Adrenal gland (tissue), 9 donors: ENCODE measurements at regions not wholly inside any gene's neighbourhood (a gene's known extent, or its start where the extent isn't known, plus 50 kb on each side); places are given as distances from the start of the nearest gene placed in this dataset.

Source experiments
- DNase-seq, 7 donors: peaks; one replicate each; pipeline ENCODE4 v3.0.0-alpha.2; 2019 to 2020
- H3K27ac ChIP-seq, 5 donors: fragments of 200-600 bp; sonication (generic) in 4 of 5; 1 replicate in 3 of 5; 2 replicates in 2 of 5; pipeline versions ENCODE4 v1.5.1 to v1.8.0; 2016 to 2020; ENCODE audit warnings: mild to moderate bottlenecking in 1 of 5
- H3K27me3 ChIP-seq: fragments of 200-600 bp; 2 replicates; pipeline ENCODE4 v1.8.0; 2021
- H3K36me3 ChIP-seq, 2 donors: fragments of 200-600 bp; replicated peaks in 1 of 2; 1 replicate in 1 of 2; 2 replicates in 1 of 2; pipeline versions ENCODE4 v1.5.1 to v1.8.0; 2018 to 2022
- H3K4me1 ChIP-seq, 2 donors: fragments of 200-600 bp; replicated peaks in 1 of 2; 1 replicate in 1 of 2; 2 replicates in 1 of 2; pipeline versions ENCODE4 v1.5.1 to v1.8.0; 2018 to 2021
- H3K4me3 ChIP-seq, 4 donors: fragments of 200-600 bp; sonication (generic) in 3 of 4; one replicate each; pipeline ENCODE4 v1.5.1; 2016 to 2018
- H3K9me3 ChIP-seq, 3 donors: fragments of 200-600 bp; sonication (generic) in 1 of 3; replicated peaks in 1 of 3; 1 replicate in 2 of 3; 2 replicates in 1 of 3; pipeline versions ENCODE4 v1.5.1 to v1.8.0; 2016 to 2021
- CTCF ChIP-seq, 6 experiments: fragments of 450-650 bp in 4 of 6; fragments of 200-600 bp in 2 of 6; sonication (generic) in 1 of 6; IDR thresholded peaks; 1 replicate in 5 of 6; 2 replicates in 1 of 6; pipeline versions ENCODE4 v1.5.1 to v1.8.0; 2016 to 2021; ENCODE audit warnings: antibody characterized with exemption in 6 of 6, mild to moderate bottlenecking in 2 of 6, moderate library complexity in 1 of 6
- POLR2A ChIP-seq, 2 donors: fragments of 450-650 bp; IDR thresholded peaks; one replicate each; pipeline ENCODE4 v1.6.1; 2017; ENCODE audit warnings: antibody characterized with exemption in 2 of 2, mild to moderate bottlenecking in 2 of 2, moderate library complexity in 1 of 2
- WGBS, 4 donors: extraction: QIAGEN DNeasy Blood & Tissue Kit in 2 of 4; methylation state at CpG; one replicate each; pipeline versions ENCODE4 v1.1.5 to v1.1.7; 2013 to 2017; 5-methylcytosine and 5-hydroxymethylcytosine counted together
- intact Hi-C, 2 donors: fragments of 100-400 bp; cut with DNase I; formaldehyde crosslinking; loops; one replicate each; pipeline versions ENCODE4 v1.14.1 to v1.15.0; 2022 to 2023
- donor health status: healthy with polysubstance abuse.
- donor health status: Bipolar disorder and iron deficiency.
- donor health status: DM: yes; HTN: yes; CAD: no.
- donor health status: DM: no; HTN: no; CAD: no.
- donor health status: DM: no; HTN: no; CAD: no.

- no peaks in the 10 kb centered on the region for H3K36me3 ChIP-seq
- H3K27ac ChIP-seq = no peak overlapping the region
- no peaks in the 10 kb centered on the region for H3K9me3 ChIP-seq
- intact Hi-C loops = no loop called here
- H3K4me1 ChIP-seq = peaks cover 0 to under 1% of the 10 kb centered on the region in 2 donors
- TF ChIP-seq POLR2A (IDR thresholded peaks at IDR 0.05) (no peak), CTCF (IDR thresholded peaks at IDR 0.05) (no peak)
- 84 to 100% (median 99%) methylated on average over 2 of the region's 2 CpGs for WGBS, 4 donors
- no peak for DNase-seq
- no peak overlapping the region for H3K4me3 ChIP-seq
- no peaks in the 10 kb centered on the region for H3K27me3 ChIP-seq
These were observed 254.1 kb upstream of the ZFHX3 start for GRCh38 chr16:73301984-73302383.

DNA sequence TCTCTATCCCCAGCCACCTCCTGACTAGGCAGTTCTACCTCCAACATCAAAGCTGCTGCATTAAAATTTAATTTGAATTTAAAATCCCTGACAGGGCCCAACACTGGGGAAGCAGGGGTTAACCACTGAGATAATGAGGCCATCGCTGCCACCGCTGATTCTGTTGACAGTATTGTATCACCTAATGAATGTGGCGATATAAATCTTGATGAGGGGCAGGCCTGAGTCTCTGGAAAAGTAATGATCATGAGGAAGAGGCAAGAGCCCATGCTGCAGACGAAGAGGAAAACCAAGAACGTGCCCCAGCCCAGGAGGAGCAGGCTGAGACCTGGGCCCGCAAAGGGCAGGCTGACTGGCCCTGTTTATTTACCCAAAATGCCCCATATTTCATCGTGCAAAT is 251.4 kb upstream of the ZFHX3 start:
- WGBS, 4 donors = 71 to 79% (median 78%) methylated on average over 7 of the region's 7 CpGs
- Histone ChIP-seq H3K9me3 (no peaks in the 10 kb centered on the region), H3K4me3 (no peak overlapping the region), H3K27ac (no peak overlapping the region), H3K27me3 (no peaks in the 10 kb centered on the region), H3K36me3 (no peaks in the 10 kb centered on the region), H3K4me1 (no peaks in the 10 kb centered on the region)
- TF ChIP-seq POLR2A (IDR thresholded peaks at IDR 0.05) = no peak
- no peak for TF ChIP-seq CTCF (IDR thresholded peaks at IDR 0.05)
- intact Hi-C loops = no loop called here
- DNase-seq = no peak

DNA sequence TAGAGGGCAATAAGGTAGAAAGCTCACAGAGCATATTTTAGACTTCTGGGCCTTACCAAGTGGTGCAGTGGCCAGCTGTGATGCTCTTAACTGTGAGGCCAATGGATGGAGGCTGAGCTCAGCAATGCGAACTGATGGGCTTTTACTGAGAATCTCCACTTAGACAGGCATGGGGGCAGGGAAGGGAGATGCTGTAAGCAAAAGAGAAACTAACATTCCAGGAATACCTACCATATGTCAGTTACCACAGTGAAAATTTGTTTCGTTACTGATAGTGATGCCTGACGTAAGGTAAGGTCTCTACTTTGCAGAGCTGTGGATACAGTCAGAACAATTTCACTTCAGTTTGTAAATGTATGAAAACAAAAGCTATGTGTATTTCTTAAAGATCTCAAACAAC is 250.6 kb upstream of the ZFHX3 start:
- 78 to 93% (median 88%) methylated on average over 3 of the region's 3 CpGs for WGBS, 4 donors
- H3K27ac ChIP-seq = no peak overlapping the region
- no peaks in the 10 kb centered on the region for H3K4me1 ChIP-seq
- DNase-seq = no peak
- H3K9me3 ChIP-seq = no peaks in the 10 kb centered on the region
- intact Hi-C loops = no loop called here
- TF ChIP-seq CTCF (IDR thresholded peaks at IDR 0.05) = no peak
- no peaks in the 10 kb centered on the region for H3K27me3 ChIP-seq
- H3K36me3 ChIP-seq = no peaks in the 10 kb centered on the region
- no peak overlapping the region for H3K4me3 ChIP-seq

DNA sequence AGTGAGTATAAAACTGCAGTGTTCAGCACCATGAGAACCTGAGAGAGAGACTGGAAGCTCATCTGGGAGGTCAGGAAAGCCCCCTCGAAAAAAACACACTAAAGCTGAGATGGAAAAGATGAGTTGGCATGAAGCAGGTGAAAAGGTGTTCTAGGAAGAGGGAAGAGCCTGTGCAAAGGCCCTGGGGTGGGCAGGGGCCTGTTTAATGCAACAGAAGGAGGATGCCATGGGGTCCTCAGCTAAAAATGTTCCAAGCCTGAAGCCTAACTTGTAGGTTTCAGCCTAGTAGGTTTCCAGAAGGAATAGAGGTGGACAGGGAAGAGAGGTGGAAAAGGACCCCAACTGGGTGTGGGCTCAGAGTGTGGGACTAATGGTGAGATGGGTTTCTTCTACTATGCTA is 242.3 kb upstream of the ZFHX3 start:
- H3K36me3 ChIP-seq = no peaks in the 10 kb centered on the region
- no peaks in the 10 kb centered on the region for H3K9me3 ChIP-seq
- H3K4me3 ChIP-seq = no peak overlapping the region
- intact Hi-C loops = no loop called here
- no peaks in the 10 kb centered on the region for H3K4me1 ChIP-seq
- no peaks in the 10 kb centered on the region for H3K27me3 ChIP-seq
- TF ChIP-seq POLR2A (IDR thresholded peaks at IDR 0.05) (no peak), CTCF (IDR thresholded peaks at IDR 0.05) (no peak)
- no peak overlapping the region for H3K27ac ChIP-seq
- WGBS, 4 donors = 41 to 69% (median 59%) methylated on average over 1 of the region's 1 CpG
- DNase-seq = no peak
